GM23248 (cell line): ENCODE measurements at regions not wholly inside any gene's neighbourhood (a gene's known extent, or its start where the extent isn't known, plus 50 kb on each side); places are given as distances from the start of the nearest gene placed in this dataset.

ENCODE experiments used
- EZH2 ChIP-seq: fragments of 200-600 bp; sonication (generic); IDR thresholded peaks from 2 replicates; pipeline ENCODE4 v1.6.1; 2018; ENCODE audit warnings: antibody characterized with exemption, mild to moderate bottlenecking; ENCODE audit not compliant: insufficient read depth, poor library complexity, severe bottlenecking
- EZH2phosphoT487 ChIP-seq: fragments of 200-600 bp; sonication (generic); IDR thresholded peaks from 2 replicates; pipeline ENCODE4 v1.6.1; 2018; ENCODE audit warnings: antibody characterized with exemption, moderate library complexity, mild to moderate bottlenecking, low read depth; ENCODE audit not compliant: insufficient read depth

GRCh38 chr6:76422511-76423213, 350.2 kb upstream of the IMPG1 start:
- TF ChIP-seq EZH2 (no peak), EZH2phosphoT487 (no peak)
